ENCODE measurements at regions not wholly inside any gene's neighbourhood (a gene's known extent, or its start where the extent isn't known, plus 50 kb on each side); places are given as distances from the start of the nearest gene placed in this dataset.

DNA sequence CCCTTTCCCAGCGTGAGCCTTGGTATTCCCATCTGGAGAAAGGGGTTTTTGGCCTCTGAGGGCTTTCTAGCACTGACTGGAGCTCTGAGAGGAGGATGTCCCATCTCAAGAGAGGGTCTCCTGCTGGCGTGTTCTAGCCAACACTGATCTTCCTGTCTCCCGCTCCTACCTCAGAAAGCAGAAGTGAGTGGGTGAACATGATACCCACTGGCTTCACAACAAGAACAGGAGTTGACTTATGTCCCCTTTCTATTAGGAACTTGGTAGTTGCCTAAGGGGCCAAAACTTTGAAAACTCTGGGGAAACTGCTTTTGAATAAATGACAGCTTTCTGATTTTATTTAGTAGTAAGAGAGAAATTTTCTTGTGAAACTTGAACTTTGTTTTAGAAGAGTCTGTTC lies 113.1 kb upstream of the ADCY1 start:
- in situ Hi-C loops (cut with MboI; ENCODE audit: low sequenced_read_pairs, unreplicated experiment), result no loop called here
- TF ChIP-seq, protein P1, sequence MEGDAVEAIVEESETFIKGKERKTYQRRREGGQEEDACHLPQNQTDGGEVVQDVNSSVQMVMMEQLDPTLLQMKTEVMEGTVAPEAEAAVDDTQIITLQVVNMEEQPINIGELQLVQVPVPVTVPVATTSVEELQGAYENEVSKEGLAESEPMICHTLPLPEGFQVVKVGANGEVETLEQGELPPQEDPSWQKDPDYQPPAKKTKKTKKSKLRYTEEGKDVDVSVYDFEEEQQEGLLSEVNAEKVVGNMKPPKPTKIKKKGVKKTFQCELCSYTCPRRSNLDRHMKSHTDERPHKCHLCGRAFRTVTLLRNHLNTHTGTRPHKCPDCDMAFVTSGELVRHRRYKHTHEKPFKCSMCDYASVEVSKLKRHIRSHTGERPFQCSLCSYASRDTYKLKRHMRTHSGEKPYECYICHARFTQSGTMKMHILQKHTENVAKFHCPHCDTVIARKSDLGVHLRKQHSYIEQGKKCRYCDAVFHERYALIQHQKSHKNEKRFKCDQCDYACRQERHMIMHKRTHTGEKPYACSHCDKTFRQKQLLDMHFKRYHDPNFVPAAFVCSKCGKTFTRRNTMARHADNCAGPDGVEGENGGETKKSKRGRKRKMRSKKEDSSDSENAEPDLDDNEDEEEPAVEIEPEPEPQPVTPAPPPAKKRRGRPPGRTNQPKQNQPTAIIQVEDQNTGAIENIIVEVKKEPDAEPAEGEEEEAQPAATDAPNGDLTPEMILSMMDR (IDR thresholded peaks at IDR 0.05; ENCODE audit: borderline replicate concordance, control extremely low read depth, extremely low read depth, insufficient read depth, missing control alignments), result no peak
- DNase-seq (ENCODE audit: low spot score), result no peak

DNA sequence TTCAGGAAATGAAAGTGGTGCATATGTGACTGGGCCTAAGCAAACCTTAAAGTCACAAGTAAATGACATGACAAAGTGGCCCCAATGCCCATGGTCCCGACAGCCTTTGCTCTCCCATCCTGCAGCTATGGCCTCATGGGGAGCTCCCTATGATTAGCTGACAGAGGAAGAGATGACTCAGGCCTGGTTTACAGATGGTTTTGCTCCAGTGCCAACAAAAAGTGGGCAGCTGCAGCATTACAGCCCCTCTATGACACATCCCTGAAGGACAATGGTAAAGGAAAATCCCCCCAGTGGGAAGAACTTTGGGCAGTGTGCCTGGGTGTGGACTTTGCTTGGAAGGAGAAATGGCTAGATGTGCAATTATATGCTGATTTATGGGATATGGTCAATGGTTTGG lies 105.1 kb upstream of the ADCY1 start:
- TF ChIP-seq, protein P1 (IDR thresholded peaks at IDR 0.05; ENCODE audit: borderline replicate concordance, control extremely low read depth, extremely low read depth, insufficient read depth, missing control alignments), result no peak
- in situ Hi-C loops (cut with MboI; ENCODE audit: low sequenced_read_pairs, unreplicated experiment), result no loop called here
- no peak for DNase-seq (ENCODE audit: low spot score)

DNA sequence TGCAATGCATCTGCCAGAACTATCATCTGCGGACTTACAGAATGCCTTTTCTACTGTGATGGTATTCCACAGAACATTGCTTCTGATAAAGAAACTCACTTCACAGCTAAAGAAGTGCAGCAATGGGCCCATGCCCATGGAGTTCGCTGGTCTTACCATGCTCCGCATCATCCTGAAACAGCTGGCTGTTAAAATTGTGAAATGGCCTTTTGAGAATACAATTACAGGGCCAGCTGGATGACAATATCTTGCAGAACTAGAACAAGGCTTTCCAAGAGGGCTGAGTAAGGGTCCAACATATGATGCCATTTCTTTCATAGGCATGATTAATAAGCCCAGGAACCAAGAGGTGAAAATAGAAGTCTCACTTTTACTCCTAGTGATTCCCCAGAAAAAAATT lies 104.1 kb upstream of the ADCY1 start:
- no peak for DNase-seq (ENCODE audit: low spot score)
- TF ChIP-seq, protein P1 (IDR thresholded peaks at IDR 0.05; ENCODE audit: borderline replicate concordance, control extremely low read depth, extremely low read depth, insufficient read depth, missing control alignments), result no peak

DNA sequence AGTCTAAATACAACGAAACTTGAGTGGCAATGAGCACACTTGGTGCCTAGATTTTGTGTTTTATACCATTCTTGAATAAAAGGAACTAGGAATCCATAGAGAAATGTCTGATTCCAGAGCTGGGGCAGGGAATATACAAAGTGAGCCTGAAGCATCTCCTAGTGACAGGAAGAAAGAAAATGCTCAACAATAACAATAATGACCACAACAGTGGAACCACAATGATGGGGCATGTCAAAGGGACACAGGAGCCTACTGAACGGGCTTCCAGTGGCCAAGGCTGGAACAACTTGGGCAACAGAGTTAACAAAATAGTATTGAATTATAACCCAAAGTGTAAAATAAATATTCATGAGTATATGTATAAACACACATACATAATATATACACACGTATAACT lies 94.4 kb upstream of the ADCY1 start:
- DNase-seq (ENCODE audit: low spot score), result no peak
- in situ Hi-C loops (cut with MboI; ENCODE audit: low sequenced_read_pairs, unreplicated experiment), result no loop called here
- TF ChIP-seq, protein P1 (IDR thresholded peaks at IDR 0.05; ENCODE audit: borderline replicate concordance, control extremely low read depth, extremely low read depth, insufficient read depth, missing control alignments), result no peak

More for the DNA sequence above, 104.1 kb upstream of the ADCY1 start:
- in situ Hi-C loops (cut with MboI; ENCODE audit: low sequenced_read_pairs, unreplicated experiment), result no loop called here

DNA sequence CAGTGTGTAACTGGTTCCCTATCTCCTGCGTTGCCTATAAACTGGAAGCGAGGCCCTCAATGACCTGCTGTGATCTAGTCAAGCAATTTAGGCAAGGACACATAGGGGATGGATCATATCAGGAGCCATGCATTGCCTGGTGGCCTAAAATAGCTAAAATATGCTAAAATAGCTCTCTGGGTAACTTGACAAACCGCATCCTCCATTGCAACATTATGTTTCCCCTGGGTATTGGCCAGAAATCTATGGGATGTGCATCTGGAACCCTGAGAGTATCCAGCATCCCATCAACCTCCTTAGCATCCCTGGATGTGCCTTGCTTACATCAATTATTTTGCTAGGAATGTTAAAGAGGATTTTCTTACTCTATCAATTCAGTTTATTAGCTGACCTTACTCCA lies 91.7 kb upstream of the ADCY1 start:
- TF ChIP-seq, protein P1 (IDR thresholded peaks at IDR 0.05; ENCODE audit: borderline replicate concordance, control extremely low read depth, extremely low read depth, insufficient read depth, missing control alignments), result no peak
- in situ Hi-C loops (cut with MboI; ENCODE audit: low sequenced_read_pairs, unreplicated experiment), result no loop called here
- no peak for DNase-seq (ENCODE audit: low spot score)

DNA sequence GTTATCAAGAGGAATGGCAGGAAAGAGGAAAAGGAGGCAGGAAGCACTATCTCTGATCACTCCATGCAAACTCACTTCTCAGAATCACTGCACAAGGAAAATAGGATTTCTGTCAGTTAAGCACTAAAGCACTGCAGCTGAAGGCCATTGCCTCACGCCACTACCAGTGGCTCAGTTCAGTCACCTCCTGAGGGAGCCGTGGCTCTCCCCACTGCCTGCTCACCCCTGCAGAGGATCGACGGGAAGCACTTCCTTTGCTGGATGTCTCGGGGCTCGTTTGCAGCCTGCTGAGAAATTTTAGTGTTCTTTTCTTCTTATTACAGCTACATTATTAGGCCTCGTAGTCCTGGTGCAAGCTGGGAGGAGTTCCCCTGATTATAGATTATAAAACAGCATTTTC lies 90.1 kb upstream of the ADCY1 start:
- DNase-seq (ENCODE audit: low spot score), result no peak
- in situ Hi-C loops (cut with MboI; ENCODE audit: low sequenced_read_pairs, unreplicated experiment), result no loop called here
- TF ChIP-seq, protein P1 (IDR thresholded peaks at IDR 0.05; ENCODE audit: borderline replicate concordance, control extremely low read depth, extremely low read depth, insufficient read depth, missing control alignments), result no peak

DNA sequence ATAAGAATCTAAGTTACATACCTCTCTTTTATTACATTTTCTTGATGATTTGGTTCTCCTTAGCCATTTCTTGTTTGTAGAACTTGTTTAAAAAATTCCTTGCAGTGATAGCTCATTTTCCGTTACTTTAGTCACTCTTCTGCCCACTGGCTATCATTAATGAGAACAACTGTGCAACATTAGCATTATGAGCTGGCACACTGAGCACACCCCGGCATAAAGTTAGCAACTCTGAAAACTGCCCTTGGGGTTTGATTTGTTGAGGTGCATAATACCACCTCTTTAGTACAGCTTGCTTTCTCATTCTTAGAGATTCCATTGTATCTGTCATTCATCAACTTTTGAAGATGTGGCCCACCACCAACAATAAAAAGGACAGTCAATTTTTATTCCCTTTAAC lies 87.6 kb upstream of the ADCY1 start:
- TF ChIP-seq, protein P1 (IDR thresholded peaks at IDR 0.05; ENCODE audit: borderline replicate concordance, control extremely low read depth, extremely low read depth, insufficient read depth, missing control alignments), result no peak
- in situ Hi-C loops (cut with MboI; ENCODE audit: low sequenced_read_pairs, unreplicated experiment), result no loop called here
- DNase-seq (ENCODE audit: low spot score), result no peak

Data from GM13976 (cell line).